NCI-H446 (cell line): ENCODE measurements at regions not wholly inside any gene's neighbourhood (a gene's known extent, or its start where the extent isn't known, plus 50 kb on each side); places are given as distances from the start of the nearest gene placed in this dataset.
"Not testable (repeated sequence)": the region's sequence is repeated elsewhere in the genome, so short reads cannot be mapped to it uniquely, and the experiment has no call there.

Experiments
- DNase-seq, 2 experiments: peaks; one replicate each; lab custom pipeline; 2025; lab: John Stamatoyannopoulos, UW

DNA sequence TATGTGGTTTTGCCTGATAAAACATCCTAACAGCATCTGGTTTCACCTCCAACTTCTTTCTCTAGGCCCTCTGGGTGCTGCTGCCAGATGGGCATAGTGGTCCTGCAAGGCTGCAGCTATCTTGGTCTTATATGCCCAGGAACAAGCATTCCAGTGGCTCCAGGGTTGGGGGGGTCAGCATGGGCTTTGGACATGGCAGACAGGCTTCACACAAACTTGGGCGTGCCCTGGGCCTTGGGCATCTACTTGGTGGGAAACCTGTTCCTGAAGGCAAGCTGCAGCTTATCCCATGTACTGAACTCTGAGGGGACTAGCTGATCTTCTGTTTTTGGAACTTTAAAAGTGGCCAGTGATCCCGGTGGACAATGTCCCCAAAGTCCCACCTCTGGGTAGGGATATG lies 54.9 kb upstream of the ZNF678 start:
- no peak for DNase-seq

- DNase-seq, result not testable (repeated sequence)
Measured at GRCh38 chr1:227506490-227507393, 56.6 kb upstream of the ZNF678 start.

GRCh38 chr1:227496045-227496444 lies 67.3 kb upstream of the ZNF678 start:
- DNase-seq, result not testable (repeated sequence)

- not testable (repeated sequence) for DNase-seq
Measured at GRCh38 chr1:227493863-227494551, 69.3 kb upstream of the ZNF678 start.

DNA sequence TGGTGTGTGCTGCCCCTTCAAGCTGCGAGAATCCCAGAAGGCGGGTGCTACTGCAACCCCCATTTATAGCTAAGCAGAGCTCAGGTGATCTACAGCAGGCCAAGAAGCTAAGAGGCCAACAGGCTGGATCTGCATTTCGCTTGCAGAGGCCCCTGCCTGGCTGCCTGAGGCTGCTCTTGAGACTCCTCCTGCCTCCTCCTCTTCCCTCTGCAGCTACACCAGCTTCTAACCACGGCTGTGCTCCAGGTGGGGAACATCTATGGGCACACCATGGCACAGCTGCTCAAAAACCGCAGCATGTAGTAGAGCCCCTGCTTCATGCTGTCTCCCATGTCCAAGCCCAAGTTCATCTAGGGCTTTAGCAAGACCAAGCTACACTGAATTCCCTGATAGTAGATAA lies 72.9 kb upstream of the ZNF678 start:
- DNase-seq, result no peak

DNA sequence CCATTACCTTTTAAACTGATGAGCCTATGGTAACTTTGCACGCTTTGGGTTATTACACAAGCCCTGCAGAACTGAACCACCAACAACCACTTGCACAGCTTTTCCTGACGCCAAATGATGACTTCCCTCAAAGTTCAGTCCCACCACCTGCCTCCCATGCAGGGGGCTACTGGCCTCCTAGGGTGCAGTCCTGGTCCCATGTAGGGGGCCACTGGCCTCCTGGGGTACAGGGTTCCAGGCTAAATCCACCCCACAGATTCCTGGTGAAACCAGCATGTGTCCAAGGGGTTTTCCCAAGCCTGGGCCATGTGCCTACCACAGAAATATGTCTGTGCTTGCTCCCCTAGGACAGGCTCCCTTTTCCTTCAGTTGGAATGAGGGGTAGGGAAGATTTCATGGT lies 73.4 kb upstream of the ZNF678 start:
- DNase-seq, result no peak

DNA sequence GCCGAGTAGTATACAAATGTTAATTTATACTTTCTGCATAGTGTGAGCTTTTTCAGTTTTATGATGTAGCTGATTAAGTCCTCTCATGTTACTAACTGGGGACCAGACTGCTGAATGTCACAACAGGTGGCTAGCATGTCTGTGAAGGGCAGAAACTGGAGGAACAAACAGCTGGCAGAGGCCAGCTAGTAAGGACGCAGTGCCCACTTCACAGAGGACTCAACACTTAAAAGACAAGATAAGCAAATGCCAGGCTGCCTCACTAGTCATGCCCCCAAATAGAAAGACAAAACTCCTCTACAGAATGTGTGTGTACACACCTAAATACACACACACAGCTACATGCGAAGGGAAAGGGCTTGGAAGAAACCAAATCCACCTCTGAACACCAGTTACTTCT lies 73.8 kb upstream of the ZNF678 start:
- DNase-seq, result no peak

DNA sequence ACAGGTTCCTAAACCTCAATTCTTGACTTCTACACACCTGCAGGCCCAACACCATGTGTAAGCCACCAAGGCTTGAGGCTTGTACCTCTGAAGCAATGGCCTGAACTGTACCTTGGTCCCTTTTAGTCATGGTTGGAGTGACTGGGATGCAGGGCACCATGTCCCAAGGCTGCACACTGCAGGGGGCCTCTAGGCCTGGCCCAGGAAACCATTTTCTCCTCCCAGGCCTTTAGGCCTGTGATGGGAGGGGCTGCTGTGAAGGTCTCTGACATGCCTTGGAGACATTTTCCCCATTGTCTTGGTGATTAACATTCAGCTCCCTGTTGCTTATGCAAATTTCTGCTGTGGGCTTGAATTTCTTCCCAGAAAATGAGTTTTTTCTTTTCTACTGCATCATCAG lies 75.8 kb upstream of the ZNF678 start:
- DNase-seq, result no peak

GRCh38 chr1:227486559-227486958 lies 76.8 kb upstream of the ZNF678 start:
- no peak for DNase-seq

DNA sequence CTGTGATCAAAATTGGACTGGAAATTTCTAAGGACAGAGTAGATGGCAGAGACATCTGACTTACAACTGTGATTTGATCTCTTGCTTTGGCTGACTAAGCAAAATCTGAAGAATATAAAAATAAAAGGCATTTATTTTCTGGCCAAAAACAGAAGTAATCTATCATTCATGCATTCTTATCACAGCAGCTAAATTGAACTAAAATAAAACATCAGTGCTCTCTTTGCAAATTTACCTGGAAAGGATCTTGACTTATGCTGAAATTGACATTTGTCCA lies 81.4 kb upstream of the ZNF678 start:
- DNase-seq, result no peak

GRCh38 chr1:227474072-227474471 lies 89.3 kb upstream of the ZNF678 start:
- DNase-seq, result not testable (repeated sequence)

GRCh38 chr1:227472772-227473171 lies 90.6 kb upstream of the ZNF678 start:
- DNase-seq, result no peak

- DNase-seq, result no peak
Measured at GRCh38 chr1:227470688-227471087, 92.7 kb upstream of the ZNF678 start.

- no peak for DNase-seq
Measured at GRCh38 chr1:227469708-227470107, 93.6 kb upstream of the ZNF678 start.

DNA sequence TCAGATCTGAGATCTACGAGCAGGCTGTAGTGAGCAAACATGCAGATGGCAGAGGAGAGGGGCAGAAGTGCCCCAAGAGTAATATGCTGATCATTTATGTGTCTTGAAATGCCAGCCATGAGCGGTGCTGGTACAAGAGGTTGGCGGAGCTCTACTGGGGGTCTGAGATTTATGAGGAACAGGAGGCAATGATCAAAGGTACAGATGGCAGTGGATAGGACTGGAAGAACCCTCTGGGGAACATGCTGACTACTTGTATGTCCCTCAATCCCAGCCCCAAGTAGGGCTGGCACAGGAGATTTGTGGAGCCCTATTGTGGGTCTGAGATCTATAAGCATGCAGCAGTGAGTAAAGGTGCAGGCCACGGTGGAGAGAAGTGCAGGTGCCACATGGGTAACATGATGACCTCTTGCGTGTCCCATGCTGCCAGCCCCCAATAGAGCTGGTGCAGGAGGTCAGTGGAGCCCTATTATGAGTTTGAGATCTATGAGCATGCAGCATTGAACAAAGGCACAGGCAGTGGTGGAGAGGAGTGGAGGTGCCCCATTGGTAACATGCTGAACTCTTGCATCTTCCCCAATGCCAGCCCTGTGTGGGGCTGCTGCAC lies 97.2 kb upstream of the ZNF678 start:
- no peak for DNase-seq

DNA sequence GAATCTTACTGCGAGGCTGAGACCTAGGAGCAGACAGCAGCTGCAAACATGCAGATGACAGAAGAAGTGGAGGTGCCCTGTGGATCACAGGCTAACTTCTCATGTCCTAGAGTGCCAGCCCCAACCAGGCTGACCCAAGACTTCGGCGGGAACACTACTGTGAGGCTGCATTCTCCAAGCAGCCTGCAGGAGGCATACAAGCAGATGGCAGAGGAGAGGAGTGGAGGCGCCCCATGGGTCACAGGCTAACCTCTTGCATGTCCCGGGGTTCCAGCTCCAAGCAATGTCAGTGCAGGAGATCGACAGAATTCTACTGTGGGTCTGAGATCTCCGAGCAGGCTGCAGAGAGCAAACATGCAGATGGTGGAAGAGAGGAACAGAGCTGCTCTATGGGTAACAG lies 98.1 kb upstream of the ZNF678 start:
- DNase-seq, result no peak

GRCh38 chr1:227459977-227460376 lies 103.4 kb upstream of the ZNF678 start:
- no peak for DNase-seq

- DNase-seq, result no peak
Measured at GRCh38 chr1:227459326-227459841, 104.0 kb upstream of the ZNF678 start.

- no peak for DNase-seq
Measured at GRCh38 chr1:227454686-227455085, 108.7 kb upstream of the ZNF678 start.

DNA sequence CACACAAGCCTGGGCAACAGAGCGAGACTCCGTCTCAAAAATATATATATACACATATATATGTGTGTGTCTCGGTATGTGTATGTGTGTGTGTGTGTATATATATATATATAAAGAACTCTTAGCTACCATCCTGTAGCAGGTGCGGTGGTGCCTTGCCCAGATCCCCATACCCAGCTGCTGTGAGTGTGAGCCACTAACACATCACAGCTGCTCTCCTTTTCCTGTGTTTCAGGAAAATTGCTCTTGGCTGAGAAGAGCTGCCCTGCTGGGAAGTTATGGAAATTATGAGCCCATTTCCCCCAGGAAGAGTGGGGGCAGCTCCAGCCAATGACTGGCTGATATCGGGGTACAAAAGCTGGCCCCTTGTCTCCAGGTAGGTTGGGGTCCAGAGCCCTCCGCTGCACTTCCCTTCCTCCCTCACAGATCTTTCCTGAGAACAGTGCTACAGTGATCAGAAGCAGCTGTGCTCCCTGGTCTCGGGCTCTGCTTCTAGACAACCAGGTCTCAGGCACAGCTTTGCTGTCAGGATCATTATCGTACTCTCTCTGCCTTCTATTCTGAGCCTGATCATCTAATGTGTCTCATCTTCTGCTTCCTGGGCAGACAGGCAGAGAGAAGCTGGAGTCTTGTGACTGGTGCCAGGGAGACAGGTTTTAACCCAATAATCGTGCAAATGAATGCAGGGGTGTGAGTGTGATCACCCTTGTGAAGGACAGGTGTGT lies 109.6 kb upstream of the ZNF678 start:
- no peak for DNase-seq

DNA sequence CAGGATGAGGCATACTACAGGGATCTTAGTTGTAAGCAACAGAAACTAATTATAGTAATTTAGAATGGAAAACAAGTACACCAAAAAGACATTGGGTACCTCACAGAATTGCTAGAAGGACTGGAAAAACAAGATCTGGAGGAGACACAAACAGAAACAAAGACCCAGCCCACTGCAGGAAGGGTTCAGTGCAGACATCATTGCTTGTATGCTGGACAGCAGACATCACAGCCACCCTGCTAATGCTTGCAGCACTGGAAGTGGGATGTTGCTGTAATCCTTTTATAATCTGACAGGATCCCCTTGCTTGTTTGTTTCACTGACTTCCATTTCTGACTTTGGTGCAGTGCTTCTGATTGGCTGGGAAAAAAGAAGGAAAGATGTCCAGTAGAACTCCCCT lies 111.4 kb upstream of the ZNF678 start:
- DNase-seq, result no peak

DNA sequence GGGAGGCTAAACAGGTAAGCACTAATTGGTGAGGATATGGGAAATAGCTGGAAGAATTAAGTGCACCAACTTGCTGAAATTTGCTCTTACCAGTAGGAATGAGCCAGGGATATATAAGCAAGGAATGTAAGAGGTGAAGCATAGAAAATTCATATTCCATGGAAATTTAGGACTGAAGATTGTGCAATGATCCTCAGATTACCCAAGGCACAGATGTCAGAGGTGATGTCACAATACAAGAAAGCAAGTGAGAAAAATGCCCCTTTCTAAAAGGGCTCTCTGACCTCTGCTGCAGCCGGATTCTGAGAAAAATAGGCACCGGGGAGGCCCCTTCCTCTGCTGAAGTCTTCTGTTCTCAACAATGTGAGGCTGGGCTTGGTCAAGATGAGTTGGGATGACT lies 112.3 kb upstream of the ZNF678 start:
- no peak for DNase-seq
